ENCODE measurements at regions not wholly inside any gene's neighbourhood (a gene's known extent, or its start where the extent isn't known, plus 50 kb on each side); places are given as distances from the start of the nearest gene placed in this dataset.
A peak's percentile ranks its signal among the peaks of the same experiment; 100 is the strongest.

GRCh38 chr1:187477535-187477934 lies 648.8 kb downstream of the PLA2G4A start:
- H3K27me3 Mint-ChIP-seq (ENCODE audit: insufficient read depth, low read depth, poor library complexity) = peaks cover 8% of the 10 kb centered on the region
- H3K9me3 Mint-ChIP-seq = 0 out of 3 replicates have a peak, but pooled peaks cover 4% of the 10 kb centered on the region
- Histone ChIP-seq H2AFZ (no peak overlapping the region), H3K4me2 (0 out of 2 replicates have a peak overlapping the region, but pooled peaks have one; percentile 7), H3K79me2 (replicated peaks; ENCODE audit: insufficient read depth) (no peaks in the 10 kb centered on the region), H3F3A (replicated peaks; ENCODE audit: low read depth) (no peaks in the 10 kb centered on the region), H3K4me3 (no peak overlapping the region), H3K9me2 (ENCODE audit: insufficient read depth) (0 out of 2 replicates have a peak, but pooled peaks cover 4% of the 10 kb centered on the region), H3K27ac (ENCODE audit: low read depth) (no peak overlapping the region), H4K20me1 (replicated peaks; ENCODE audit: insufficient read depth) (no peaks in the 10 kb centered on the region), H3K36me3 (ENCODE audit: insufficient read depth) (no peaks in the 10 kb centered on the region), H3K27me3 (ENCODE audit: insufficient read depth) (no peaks in the 10 kb centered on the region), H3K4me1 (ENCODE audit: insufficient read depth) (peaks cover 20% of the 10 kb centered on the region; the same call in 1 of the 2 replicates)
- no peak overlapping the region for H3K4me3 Mint-ChIP-seq
- no peak for TF ChIP-seq POLR2AphosphoS5 (IDR thresholded peaks at IDR 0.05; ENCODE audit: low read depth)
- TF ChIP-seq, protein P1, sequence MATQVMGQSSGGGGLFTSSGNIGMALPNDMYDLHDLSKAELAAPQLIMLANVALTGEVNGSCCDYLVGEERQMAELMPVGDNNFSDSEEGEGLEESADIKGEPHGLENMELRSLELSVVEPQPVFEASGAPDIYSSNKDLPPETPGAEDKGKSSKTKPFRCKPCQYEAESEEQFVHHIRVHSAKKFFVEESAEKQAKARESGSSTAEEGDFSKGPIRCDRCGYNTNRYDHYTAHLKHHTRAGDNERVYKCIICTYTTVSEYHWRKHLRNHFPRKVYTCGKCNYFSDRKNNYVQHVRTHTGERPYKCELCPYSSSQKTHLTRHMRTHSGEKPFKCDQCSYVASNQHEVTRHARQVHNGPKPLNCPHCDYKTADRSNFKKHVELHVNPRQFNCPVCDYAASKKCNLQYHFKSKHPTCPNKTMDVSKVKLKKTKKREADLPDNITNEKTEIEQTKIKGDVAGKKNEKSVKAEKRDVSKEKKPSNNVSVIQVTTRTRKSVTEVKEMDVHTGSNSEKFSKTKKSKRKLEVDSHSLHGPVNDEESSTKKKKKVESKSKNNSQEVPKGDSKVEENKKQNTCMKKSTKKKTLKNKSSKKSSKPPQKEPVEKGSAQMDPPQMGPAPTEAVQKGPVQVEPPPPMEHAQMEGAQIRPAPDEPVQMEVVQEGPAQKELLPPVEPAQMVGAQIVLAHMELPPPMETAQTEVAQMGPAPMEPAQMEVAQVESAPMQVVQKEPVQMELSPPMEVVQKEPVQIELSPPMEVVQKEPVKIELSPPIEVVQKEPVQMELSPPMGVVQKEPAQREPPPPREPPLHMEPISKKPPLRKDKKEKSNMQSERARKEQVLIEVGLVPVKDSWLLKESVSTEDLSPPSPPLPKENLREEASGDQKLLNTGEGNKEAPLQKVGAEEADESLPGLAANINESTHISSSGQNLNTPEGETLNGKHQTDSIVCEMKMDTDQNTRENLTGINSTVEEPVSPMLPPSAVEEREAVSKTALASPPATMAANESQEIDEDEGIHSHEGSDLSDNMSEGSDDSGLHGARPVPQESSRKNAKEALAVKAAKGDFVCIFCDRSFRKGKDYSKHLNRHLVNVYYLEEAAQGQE (IDR thresholded peaks at IDR 0.05; ENCODE audit: unreplicated experiment) = no peak
- TF ChIP-seq, protein P2, sequence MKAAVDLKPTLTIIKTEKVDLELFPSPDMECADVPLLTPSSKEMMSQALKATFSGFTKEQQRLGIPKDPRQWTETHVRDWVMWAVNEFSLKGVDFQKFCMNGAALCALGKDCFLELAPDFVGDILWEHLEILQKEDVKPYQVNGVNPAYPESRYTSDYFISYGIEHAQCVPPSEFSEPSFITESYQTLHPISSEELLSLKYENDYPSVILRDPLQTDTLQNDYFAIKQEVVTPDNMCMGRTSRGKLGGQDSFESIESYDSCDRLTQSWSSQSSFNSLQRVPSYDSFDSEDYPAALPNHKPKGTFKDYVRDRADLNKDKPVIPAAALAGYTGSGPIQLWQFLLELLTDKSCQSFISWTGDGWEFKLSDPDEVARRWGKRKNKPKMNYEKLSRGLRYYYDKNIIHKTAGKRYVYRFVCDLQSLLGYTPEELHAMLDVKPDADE (IDR thresholded peaks at IDR 0.05) = no peak
- TF ChIP-seq EZH2 (IDR thresholded peaks at IDR 0.05; ENCODE audit: low read depth, unreplicated experiment) = no peak
- TF ChIP-seq CREB1 (CRISPR knock-in tag; IDR thresholded peaks at IDR 0.05; ENCODE audit: low read depth) = no peak
- TF ChIP-seq ZNF462 (CRISPR knock-in tag; IDR thresholded peaks at IDR 0.05) = no peak
- TF ChIP-seq STAT1 (IDR thresholded peaks at IDR 0.05; ENCODE audit: unreplicated experiment) = no peak
- TF ChIP-seq CTCF (conservative IDR thresholded peaks at IDR 0.05; ENCODE audit: low read depth in 2 of 2) = no peak
- no peak for TF ChIP-seq ZNF114 (CRISPR knock-in tag; IDR thresholded peaks at IDR 0.05)
- no peak for TF ChIP-seq NANOG (IDR thresholded peaks at IDR 0.05; ENCODE audit: borderline replicate concordance)
- TF ChIP-seq JUNB (IDR thresholded peaks at IDR 0.05; ENCODE audit: unreplicated experiment) = no peak
- TF ChIP-seq EZH2phosphoT487 (IDR thresholded peaks at IDR 0.05; ENCODE audit: unreplicated experiment) = no peak
- no peak for TF ChIP-seq ZNF331 (CRISPR knock-in tag; IDR thresholded peaks at IDR 0.05; ENCODE audit: low read depth)
- ATAC-seq (peak; percentile 47), DNase-seq (ENCODE audit: low spot score) (no peak)
- no peak overlapping the region for H3K27ac Mint-ChIP-seq
- H3K4me1 Mint-ChIP-seq = peaks cover 26% of the 10 kb centered on the region
- H3K36me3 Mint-ChIP-seq (ENCODE audit: low read depth) = peaks cover 5% of the 10 kb centered on the region; the same call in 2 of the 3 replicates

All from GM23338 (cell line).